Memory B cell (primary cell): ENCODE measurements at regions not wholly inside any gene's neighbourhood (a gene's known extent, or its start where the extent isn't known, plus 50 kb on each side); places are given as distances from the start of the nearest gene placed in this dataset.

Source experiments
- ATAC-seq: fragments of 150-1000 bp; cut with Tn5 transposase; 2 replicates; pipeline ENCODE4 v1.10.0; 2021; ENCODE audit warnings: low read depth, mild to moderate bottlenecking, moderate library complexity
- DNase-seq, 2 donors: peaks; one replicate each; pipeline ENCODE4 v3.0.0; 2022; ENCODE audit warnings: low spot score in 2 of 2
- H3K27ac Mint-ChIP-seq: one replicate; pipeline ENCODE4 v1.8.0; 2022; ENCODE audit warnings: mild to moderate bottlenecking, moderate library complexity, mixed read lengths
- H3K27me3 Mint-ChIP-seq: one replicate; pipeline ENCODE4 v1.8.0; 2022; ENCODE audit warnings: mixed read lengths
- H3K36me3 Mint-ChIP-seq: one replicate; pipeline ENCODE4 v1.8.0; 2022; ENCODE audit warnings: mild to moderate bottlenecking, mixed read lengths
- H3K4me1 Mint-ChIP-seq: one replicate; pipeline ENCODE4 v1.8.0; 2022; ENCODE audit warnings: mixed read lengths
- H3K4me3 Mint-ChIP-seq: one replicate; pipeline ENCODE4 v1.8.0; 2022; ENCODE audit warnings: mild to moderate bottlenecking, moderate library complexity, mixed read lengths
- H3K9me3 Mint-ChIP-seq: one replicate; pipeline ENCODE4 v1.8.0; 2022; ENCODE audit warnings: mixed read lengths

DNA sequence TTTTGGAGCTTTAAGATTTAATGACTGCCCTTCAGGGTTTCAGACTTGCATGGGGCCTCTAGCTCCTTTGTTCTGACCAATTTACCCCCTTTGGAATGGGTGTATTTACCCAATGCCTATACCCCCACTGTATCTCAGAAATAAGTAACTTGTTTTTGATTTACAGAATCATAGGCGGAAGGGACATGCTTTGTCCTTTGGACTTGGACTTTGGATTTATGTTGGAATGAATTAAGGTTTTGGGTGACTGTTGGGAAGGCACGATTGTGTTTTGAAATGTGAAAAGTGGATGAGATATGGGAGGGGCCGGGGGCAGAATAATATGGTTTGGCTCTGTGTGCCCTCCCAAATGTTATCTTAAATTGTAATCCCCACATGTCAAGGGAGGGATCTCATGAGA lies 1824.7 kb downstream of the PCDH7 start:
- Mint-ChIP-seq H3K27me3 (no peaks in the 10 kb centered on the region), H3K36me3 (no peaks in the 10 kb centered on the region), H3K4me1 (no peaks in the 10 kb centered on the region), H3K9me3 (peaks cover 6% of the 10 kb centered on the region), H3K27ac (no peak overlapping the region), H3K4me3 (no peak overlapping the region)
- no peak for DNase-seq
- no peak for ATAC-seq

DNA sequence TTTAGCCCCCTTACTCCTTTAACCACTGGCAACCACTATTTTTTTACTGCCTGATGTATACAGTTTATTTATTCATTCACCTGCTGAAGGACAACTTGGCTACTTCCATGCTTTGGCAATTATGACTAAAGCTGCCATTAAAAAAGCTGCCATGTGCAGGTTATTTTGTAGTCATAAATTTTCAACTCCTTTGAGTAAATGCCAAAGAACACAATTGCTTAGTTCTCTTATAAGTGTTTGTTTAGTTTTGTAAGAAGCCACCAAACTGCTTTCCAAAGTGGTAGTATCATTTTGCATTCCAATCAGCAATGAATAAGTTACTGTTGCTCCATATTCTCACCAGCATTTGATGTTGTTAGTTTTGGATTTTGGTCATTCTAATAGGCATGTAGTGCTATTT lies 1831.8 kb downstream of the PCDH7 start:
- no peaks in the 10 kb centered on the region for H3K36me3 Mint-ChIP-seq
- H3K4me1 Mint-ChIP-seq: no peaks in the 10 kb centered on the region
- H3K27ac Mint-ChIP-seq: no peak overlapping the region
- DNase-seq: no peak
- H3K27me3 Mint-ChIP-seq: no peaks in the 10 kb centered on the region
- ATAC-seq: no peak
- H3K4me3 Mint-ChIP-seq: no peak overlapping the region
- H3K9me3 Mint-ChIP-seq: no peaks in the 10 kb centered on the region

DNA sequence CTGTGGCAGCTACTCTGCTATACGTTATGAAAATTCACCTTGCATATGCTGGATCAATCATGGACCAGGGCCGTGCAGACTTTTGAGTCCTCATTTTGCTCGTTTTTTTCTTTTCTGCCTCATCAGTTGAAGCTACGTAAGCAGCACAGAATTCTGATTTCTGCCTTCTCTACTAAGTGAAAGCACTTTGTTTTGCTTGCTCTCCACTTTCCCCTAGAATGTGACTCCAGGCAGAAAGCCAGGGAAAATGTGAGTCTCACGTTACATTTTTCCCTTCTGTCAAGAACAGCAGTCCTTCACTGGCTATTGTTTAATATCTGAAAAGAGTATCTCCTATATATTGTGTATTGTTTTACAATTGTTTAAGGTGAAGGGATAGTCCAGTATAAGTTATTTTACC lies 1840.1 kb downstream of the PCDH7 start:
- Mint-ChIP-seq H3K9me3 (peaks cover 4% of the 10 kb centered on the region), H3K4me1 (no peaks in the 10 kb centered on the region), H3K36me3 (no peaks in the 10 kb centered on the region), H3K27ac (no peak overlapping the region), H3K4me3 (no peak overlapping the region), H3K27me3 (no peaks in the 10 kb centered on the region)
- DNase-seq (no peak), ATAC-seq (no peak)

DNA sequence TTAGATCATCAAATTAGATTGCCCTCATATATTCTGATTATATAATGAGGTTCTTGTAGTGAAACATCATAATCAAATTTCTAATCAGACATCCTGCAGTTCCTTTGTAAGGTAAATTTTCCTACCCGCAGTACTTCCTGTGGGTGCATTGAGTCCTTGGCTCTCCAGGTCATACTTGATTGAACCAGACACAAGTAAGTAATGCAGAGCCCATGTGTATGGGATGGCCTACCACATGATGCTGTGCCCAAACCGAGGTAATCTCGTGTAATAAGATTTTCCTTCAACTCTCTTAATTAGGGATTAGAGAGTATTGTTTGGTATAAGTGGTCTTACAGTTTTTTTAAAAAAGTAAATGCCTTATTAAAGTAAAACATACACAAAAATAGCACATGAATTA lies 1841.8 kb downstream of the PCDH7 start:
- Mint-ChIP-seq H3K9me3 (peaks cover 6% of the 10 kb centered on the region), H3K27me3 (no peaks in the 10 kb centered on the region), H3K4me3 (no peak overlapping the region), H3K36me3 (no peaks in the 10 kb centered on the region), H3K4me1 (no peaks in the 10 kb centered on the region), H3K27ac (no peak overlapping the region)
- ATAC-seq: no peak
- no peak for DNase-seq

DNA sequence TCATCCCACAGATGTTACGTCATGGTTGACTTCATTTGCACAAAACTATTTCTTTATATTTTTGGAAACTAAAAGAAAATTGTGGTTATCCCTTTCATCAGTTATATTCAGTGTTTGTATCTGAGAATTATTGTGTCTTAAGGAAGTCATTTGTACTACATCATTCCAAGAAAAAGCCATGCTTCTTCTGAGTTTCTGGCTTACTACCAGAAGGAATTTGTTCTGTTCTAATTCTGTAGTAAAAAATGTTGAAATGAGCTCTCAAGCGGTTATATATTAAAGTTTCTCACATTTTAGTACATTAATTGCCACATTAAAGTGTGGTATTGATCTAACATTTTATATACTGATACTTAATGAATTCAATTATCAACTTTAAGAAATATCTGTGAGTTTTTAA lies 1844.5 kb downstream of the PCDH7 start:
- no peak overlapping the region for H3K27ac Mint-ChIP-seq
- no peaks in the 10 kb centered on the region for H3K27me3 Mint-ChIP-seq
- no peaks in the 10 kb centered on the region for H3K36me3 Mint-ChIP-seq
- H3K4me1 Mint-ChIP-seq: no peaks in the 10 kb centered on the region
- DNase-seq (no peak), ATAC-seq (no peak)
- no peak overlapping the region for H3K4me3 Mint-ChIP-seq
- H3K9me3 Mint-ChIP-seq: peaks cover 6% of the 10 kb centered on the region

DNA sequence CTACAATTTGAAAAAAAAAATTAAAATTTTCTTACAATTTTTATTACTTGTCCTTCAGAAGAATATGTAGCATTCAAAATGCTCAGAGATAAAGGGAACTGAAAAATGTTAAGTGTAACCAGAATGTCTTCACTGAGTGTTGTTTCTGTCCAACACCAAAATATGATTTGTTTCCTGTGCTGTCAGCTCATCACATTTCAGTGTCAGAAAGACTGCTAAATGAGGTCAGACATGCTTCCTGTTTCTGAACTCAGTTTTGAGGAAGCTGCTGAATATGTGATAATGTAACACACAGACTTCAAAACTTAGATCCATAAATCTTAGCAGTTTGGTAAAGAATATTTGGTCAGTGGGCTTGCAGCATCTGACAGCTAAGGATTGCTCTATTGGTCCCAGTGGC lies 1849.7 kb downstream of the PCDH7 start:
- no peak overlapping the region for H3K4me3 Mint-ChIP-seq
- no peaks in the 10 kb centered on the region for H3K4me1 Mint-ChIP-seq
- ATAC-seq (no peak), DNase-seq (no peak)
- peaks cover 2% of the 10 kb centered on the region for H3K9me3 Mint-ChIP-seq
- no peaks in the 10 kb centered on the region for H3K36me3 Mint-ChIP-seq
- H3K27ac Mint-ChIP-seq: no peak overlapping the region
- no peaks in the 10 kb centered on the region for H3K27me3 Mint-ChIP-seq

DNA sequence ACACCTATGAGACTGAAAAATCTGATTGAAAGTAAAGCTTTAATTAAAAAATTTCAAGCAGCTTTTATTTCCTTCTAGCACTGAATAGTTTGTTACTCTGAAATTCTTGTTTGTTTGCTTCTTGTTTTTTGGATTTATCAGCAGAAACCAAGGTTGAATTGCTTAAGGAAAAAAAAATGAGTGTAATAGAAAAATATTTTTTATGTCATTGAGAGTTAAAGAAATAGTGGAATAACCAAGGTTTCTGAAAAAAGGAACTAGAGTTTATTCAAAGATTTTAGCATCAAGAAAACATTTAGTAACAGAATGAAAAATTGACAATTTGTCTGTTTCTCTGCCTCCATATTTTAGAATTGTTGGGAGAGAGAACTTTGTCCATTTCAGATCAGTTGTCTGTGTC lies 1852.2 kb downstream of the PCDH7 start:
- no peak overlapping the region for H3K27ac Mint-ChIP-seq
- no peaks in the 10 kb centered on the region for H3K4me1 Mint-ChIP-seq
- no peak overlapping the region for H3K4me3 Mint-ChIP-seq
- no peaks in the 10 kb centered on the region for H3K27me3 Mint-ChIP-seq
- no peaks in the 10 kb centered on the region for H3K9me3 Mint-ChIP-seq
- no peak for DNase-seq
- H3K36me3 Mint-ChIP-seq: no peaks in the 10 kb centered on the region
- ATAC-seq: no peak

DNA sequence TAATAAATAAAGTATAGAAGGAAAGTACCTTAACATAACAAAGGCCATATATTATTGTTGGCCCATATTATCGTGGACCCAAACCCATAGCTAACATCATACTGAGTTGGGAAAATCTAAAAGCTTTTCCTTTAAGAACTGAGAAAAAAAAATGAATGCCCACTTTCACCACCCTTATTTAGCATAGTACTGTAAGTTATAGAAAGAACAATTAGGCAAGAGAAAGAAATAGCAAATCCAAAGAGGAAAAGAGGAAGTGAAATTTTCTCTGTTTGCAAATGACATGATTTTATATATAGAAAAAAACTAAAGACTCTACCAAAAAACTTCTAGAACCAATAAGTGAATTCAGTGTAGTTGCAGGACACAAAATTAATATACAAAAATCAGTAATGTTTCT lies 1854.6 kb downstream of the PCDH7 start:
- no peak for DNase-seq
- Mint-ChIP-seq H3K36me3 (no peaks in the 10 kb centered on the region), H3K9me3 (peaks cover 3% of the 10 kb centered on the region), H3K27ac (no peak overlapping the region), H3K4me3 (no peak overlapping the region), H3K27me3 (no peaks in the 10 kb centered on the region), H3K4me1 (no peaks in the 10 kb centered on the region)
- ATAC-seq: no peak

DNA sequence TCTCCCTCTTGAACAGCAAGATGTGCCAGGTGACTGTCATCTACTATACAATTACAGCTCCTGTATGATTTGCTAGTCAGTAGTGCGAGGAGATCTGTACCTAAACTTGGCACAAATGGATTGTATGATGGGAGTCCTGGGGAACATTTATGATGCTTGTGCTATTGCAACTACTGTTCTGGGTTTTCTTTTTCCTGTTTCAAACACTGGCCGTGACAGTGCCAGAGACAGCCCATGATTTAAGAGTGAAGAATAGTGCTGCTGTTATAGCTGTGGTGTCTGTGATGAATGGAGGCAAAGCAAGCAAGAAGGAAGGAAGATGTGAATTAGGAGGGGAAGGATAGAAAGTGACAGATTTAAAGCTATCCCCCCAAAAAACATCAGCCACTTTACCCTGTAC lies 1868.9 kb downstream of the PCDH7 start:
- no peak for ATAC-seq
- Mint-ChIP-seq H3K4me3 (no peak overlapping the region), H3K27ac (no peak overlapping the region), H3K4me1 (no peaks in the 10 kb centered on the region), H3K27me3 (no peaks in the 10 kb centered on the region), H3K9me3 (peaks cover 7% of the 10 kb centered on the region), H3K36me3 (no peaks in the 10 kb centered on the region)
- no peak for DNase-seq

DNA sequence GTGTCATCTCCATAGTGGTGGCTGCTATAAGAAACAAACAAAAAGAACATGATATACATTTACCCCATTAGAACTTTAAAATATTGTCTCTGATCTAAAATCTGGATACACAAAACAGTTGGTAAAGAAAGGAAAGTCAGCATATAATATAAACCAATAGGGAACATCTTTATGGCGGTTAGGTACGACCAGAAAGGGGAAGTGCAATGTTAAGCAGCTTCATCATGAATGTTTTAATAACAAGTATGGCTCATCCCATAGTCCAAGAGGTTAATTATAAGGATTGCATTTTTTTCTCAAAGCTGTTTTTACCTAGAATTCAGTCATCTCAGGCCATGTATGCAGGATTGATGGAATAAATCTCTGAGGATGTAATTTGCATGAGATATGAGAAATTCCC lies 1869.7 kb downstream of the PCDH7 start:
- DNase-seq (no peak), ATAC-seq (no peak)
- no peak overlapping the region for H3K4me3 Mint-ChIP-seq
- no peaks in the 10 kb centered on the region for H3K4me1 Mint-ChIP-seq
- no peaks in the 10 kb centered on the region for H3K27me3 Mint-ChIP-seq
- H3K9me3 Mint-ChIP-seq: peaks cover 9% of the 10 kb centered on the region
- no peaks in the 10 kb centered on the region for H3K36me3 Mint-ChIP-seq
- no peak overlapping the region for H3K27ac Mint-ChIP-seq

DNA sequence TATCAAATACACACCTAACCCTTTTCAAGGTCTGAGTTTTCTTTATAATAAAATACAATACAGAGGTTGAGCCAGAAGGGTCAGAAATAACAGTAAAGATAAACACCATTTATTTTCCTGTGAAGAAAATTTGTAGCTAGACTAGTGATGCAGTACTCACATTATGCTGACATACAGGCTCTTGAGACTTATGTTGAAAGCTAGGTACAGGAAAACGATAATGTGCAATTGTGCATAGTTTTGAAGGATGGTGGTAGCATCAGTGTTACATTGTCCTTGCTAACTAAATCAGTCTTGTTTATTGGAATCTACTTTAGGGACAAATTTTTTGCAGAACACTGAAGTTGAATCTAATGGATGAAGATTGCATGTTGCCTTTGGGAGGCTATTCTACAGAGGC lies 1877.2 kb downstream of the PCDH7 start:
- DNase-seq (no peak), ATAC-seq (no peak)
- Mint-ChIP-seq H3K27ac (no peak overlapping the region), H3K9me3 (peaks cover 5% of the 10 kb centered on the region), H3K27me3 (no peaks in the 10 kb centered on the region), H3K36me3 (no peaks in the 10 kb centered on the region), H3K4me3 (no peak overlapping the region), H3K4me1 (no peaks in the 10 kb centered on the region)

DNA sequence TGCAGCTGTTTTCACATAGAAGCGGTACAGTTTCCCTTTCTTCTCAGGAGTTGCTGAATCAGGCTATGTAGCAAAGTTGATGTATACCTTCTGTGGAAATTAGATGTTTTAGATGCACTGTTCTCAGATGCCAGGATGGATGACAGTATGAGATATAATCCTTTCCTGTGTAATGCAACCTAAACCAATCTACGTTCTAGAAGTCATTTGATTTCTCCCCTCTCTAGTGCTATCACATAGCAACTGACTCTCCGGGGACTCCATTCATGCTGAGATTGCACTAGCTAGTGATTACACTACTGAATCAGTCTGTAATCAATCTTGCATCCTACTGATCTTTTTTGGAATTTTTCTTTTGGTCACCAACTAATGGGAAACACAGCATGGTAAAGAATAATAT lies 1881.7 kb downstream of the PCDH7 start:
- H3K27ac Mint-ChIP-seq: no peak overlapping the region
- no peaks in the 10 kb centered on the region for H3K36me3 Mint-ChIP-seq
- no peaks in the 10 kb centered on the region for H3K4me1 Mint-ChIP-seq
- ATAC-seq (no peak), DNase-seq (no peak)
- peaks cover 2% of the 10 kb centered on the region for H3K9me3 Mint-ChIP-seq
- no peak overlapping the region for H3K4me3 Mint-ChIP-seq
- H3K27me3 Mint-ChIP-seq: no peaks in the 10 kb centered on the region

DNA sequence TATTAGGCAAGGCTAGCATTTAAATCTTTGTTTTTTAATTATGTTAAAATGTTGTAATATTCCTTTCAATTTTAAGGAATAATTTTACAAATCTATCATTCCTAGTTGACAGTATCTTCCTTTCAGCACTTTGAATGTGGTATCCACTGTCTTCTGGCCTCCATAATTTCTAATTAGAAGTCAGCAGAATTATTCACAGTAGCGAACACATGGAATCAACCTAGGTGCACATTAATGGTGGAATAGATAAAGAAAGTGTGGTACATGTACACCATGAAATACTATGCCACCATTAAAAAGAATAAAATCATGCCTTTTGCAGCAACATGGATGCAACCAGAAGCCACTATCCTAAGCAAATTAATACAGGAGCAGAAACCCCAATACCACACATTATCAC lies 1887.8 kb downstream of the PCDH7 start:
- ATAC-seq: no peak
- no peak for DNase-seq
- no peak overlapping the region for H3K27ac Mint-ChIP-seq
- no peak overlapping the region for H3K4me3 Mint-ChIP-seq
- no peaks in the 10 kb centered on the region for H3K36me3 Mint-ChIP-seq
- H3K27me3 Mint-ChIP-seq: no peaks in the 10 kb centered on the region
- no peaks in the 10 kb centered on the region for H3K4me1 Mint-ChIP-seq
- peaks cover 12% of the 10 kb centered on the region for H3K9me3 Mint-ChIP-seq

DNA sequence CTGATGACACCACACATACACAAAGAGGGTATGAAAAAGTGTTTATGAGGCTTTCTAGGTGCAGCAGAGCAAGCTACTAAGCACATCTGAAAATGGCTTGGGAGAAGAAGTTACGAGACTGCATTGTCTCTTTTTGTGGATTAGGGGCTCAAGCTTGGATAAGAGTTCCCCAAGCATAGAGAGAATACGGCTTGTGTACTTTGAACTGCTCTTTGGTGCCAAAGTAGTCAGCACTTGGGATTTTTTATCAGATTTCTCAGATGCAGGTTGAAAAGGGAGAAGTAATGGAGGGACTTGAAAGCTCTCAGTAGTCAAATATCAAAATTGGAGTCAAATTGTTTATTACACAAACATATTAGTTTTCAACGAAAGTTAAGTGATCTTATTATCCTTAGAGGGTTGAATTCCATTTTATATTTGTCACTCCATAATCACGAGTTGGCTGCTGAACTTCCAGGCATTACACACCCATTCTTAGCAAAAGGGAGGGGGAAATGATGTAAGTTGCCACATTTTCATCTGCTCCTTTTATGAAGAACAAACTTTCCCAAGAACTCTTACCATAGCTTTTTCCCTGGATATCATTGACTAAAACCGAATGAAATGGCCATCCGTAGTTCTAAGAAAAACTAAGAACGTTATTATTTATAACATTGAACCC lies 1904.9 kb downstream of the PCDH7 start:
- Mint-ChIP-seq H3K27ac (no peak overlapping the region), H3K4me3 (no peak overlapping the region), H3K36me3 (no peaks in the 10 kb centered on the region), H3K27me3 (no peaks in the 10 kb centered on the region), H3K4me1 (no peaks in the 10 kb centered on the region), H3K9me3 (peaks cover 4% of the 10 kb centered on the region)
- no peak for DNase-seq
- no peak for ATAC-seq

DNA sequence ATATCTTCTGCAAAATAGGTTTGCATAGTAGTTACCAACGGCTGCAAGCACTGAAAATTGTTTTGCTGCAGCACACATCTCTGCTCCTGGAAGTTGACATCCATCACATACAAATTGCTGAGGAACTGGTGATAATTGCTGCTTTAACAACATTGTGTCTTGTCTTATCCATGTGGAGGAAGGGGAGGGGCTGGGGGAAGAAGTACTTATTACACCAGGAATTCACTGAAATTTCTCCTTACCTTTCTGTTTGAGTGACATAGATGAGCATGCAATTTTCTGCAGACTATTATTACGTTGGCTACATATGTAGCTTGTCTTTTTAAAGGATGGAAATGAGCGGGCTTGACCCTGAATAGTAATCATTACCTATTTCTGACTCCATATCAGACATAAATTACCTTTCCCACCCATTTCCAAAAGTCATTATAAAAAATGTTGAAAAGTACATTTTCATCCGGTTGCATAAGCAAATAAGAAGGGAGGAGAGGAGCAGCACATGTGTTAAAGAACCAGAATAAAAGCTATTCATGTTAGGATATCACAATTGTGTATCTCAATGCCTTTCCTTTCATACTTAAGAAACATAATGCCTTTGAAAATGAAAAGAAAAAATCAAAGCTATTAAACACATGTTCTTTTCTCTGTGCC lies 1905.6 kb downstream of the PCDH7 start:
- no peaks in the 10 kb centered on the region for H3K36me3 Mint-ChIP-seq
- peaks cover 6% of the 10 kb centered on the region for H3K9me3 Mint-ChIP-seq
- no peak for DNase-seq
- H3K4me1 Mint-ChIP-seq: no peaks in the 10 kb centered on the region
- ATAC-seq: no peak
- H3K27ac Mint-ChIP-seq: no peak overlapping the region
- H3K4me3 Mint-ChIP-seq: no peak overlapping the region
- no peaks in the 10 kb centered on the region for H3K27me3 Mint-ChIP-seq
